Rectal smooth muscle tissue (tissue), 1 donor: ENCODE measurements at regions not wholly inside any gene's neighbourhood (a gene's known extent, or its start where the extent isn't known, plus 50 kb on each side); places are given as distances from the start of the nearest gene placed in this dataset.

Experiments
- H3K27ac ChIP-seq: one replicate; pipeline ENCODE4 v1.7.0; 2013; ENCODE audit warnings: low read depth, low read length, inconsistent platforms
- H3K27me3 ChIP-seq: one replicate; pipeline ENCODE4 v1.7.0; 2013; ENCODE audit warnings: low read length; ENCODE audit not compliant: control insufficient read depth, insufficient read depth
- H3K36me3 ChIP-seq: one replicate; pipeline ENCODE4 v1.7.0; 2013; ENCODE audit warnings: low read length; ENCODE audit not compliant: control insufficient read depth, insufficient read depth
- H3K4me1 ChIP-seq: one replicate; pipeline ENCODE4 v1.7.0; 2013; ENCODE audit warnings: low read length; ENCODE audit not compliant: control insufficient read depth, insufficient read depth
- H3K4me3 ChIP-seq: one replicate; pipeline ENCODE4 v1.7.0; 2013; ENCODE audit warnings: low read length
- H3K9ac ChIP-seq: one replicate; pipeline ENCODE4 v1.7.0; 2013; ENCODE audit warnings: low read length

DNA sequence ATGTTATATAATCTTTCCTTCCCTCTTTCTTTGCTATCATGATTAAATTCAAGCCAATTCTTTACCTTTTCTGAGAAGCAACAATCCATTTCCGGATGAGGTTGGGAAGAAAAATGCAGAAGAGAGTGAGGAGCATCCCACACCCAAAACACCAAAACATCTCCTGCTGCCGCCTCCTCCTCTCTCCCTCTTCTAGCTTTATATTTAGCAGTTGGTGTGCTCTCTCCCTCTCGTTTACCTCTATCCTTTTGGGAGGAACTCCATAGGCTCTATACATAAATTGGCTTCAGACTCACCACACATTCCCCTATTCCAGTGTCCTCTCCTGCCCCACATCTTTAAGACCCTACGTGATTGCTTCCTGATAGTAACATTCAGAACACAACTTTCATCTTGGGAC, 332.2 kb upstream of the PLXNA2 start:
- H3K4me3 ChIP-seq: no peak overlapping the region
- no peaks in the 10 kb centered on the region for H3K4me1 ChIP-seq
- no peaks in the 10 kb centered on the region for H3K27me3 ChIP-seq
- H3K36me3 ChIP-seq: no peaks in the 10 kb centered on the region
- H3K27ac ChIP-seq: no peak overlapping the region
- H3K9ac ChIP-seq: no peak overlapping the region

DNA sequence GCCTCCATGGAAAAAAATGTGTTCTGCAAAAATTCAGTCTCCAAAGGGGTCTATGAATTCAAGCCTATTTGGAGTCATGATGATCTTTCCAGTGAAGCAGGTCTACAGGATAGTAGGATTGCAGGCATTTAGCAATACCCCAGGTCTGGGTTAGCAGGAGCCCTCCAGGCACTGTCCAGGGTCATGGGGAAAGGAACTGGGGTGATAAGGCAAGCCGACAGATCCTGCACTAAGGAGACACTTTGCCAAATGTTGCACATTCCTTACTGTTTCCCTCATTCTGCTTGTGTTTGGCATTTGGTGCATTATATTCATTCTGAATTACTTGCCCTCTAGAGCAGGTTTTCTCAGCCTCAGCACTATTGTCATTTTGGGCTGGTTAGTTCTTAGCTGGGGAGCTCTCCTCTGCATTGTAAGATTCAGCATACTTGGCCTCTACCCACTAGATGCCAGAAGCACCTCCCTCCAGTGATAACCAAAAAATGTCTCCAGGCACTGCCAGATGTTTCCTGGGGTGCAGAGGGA, 333.3 kb upstream of the PLXNA2 start:
- Histone ChIP-seq H3K9ac (no peak overlapping the region), H3K27ac (no peak overlapping the region), H3K4me1 (no peaks in the 10 kb centered on the region), H3K36me3 (no peaks in the 10 kb centered on the region), H3K4me3 (no peak overlapping the region), H3K27me3 (no peaks in the 10 kb centered on the region)

DNA sequence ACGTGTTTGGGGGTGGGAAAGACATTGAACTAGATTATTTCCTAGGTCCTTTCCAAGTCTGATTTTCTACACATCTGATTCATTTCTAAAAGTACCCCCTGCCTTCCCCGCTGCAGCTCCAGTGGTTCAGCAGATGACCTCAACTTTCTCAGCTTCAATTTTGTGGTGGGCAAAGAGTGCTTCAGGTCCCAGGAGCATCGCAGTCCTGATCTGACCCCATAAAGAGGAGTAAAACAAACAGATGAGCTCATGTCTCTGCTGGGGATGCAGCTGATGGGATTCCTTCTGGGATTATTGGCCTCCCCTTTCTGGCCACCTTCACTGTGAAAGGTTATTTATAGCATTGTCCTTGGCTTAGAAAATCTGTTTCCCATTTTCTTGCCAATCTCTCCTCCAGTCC, 337.0 kb upstream of the PLXNA2 start:
- Histone ChIP-seq H3K27ac (no peak overlapping the region), H3K36me3 (no peaks in the 10 kb centered on the region)

DNA sequence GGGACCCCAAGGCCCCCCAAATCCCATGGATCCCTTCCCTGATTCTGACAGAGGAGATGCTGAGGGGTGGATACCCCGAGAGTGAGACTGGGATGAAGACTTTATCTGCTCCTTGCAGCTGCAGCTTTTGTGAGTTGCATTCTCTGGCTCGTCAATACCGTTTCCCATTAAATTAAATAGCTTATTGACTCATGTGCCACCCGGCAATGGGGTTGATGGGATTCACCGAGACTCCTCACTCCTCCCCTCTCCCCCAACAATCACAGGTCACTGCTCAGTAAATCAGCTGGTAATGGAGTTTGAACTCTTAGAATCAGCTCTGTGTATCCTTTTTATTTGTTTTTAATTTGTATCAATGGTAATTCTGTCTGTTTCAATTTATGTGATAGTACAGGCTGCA, 337.5 kb upstream of the PLXNA2 start:
- Histone ChIP-seq H3K27me3 (no peaks in the 10 kb centered on the region), H3K4me3 (no peak overlapping the region), H3K4me1 (no peaks in the 10 kb centered on the region), H3K36me3 (no peaks in the 10 kb centered on the region), H3K27ac (no peak overlapping the region), H3K9ac (no peak overlapping the region)

More for the DNA sequence above, 337.0 kb upstream of the PLXNA2 start:
- H3K9ac ChIP-seq: no peak overlapping the region
- no peak overlapping the region for H3K4me3 ChIP-seq
- H3K27me3 ChIP-seq: no peaks in the 10 kb centered on the region
- no peaks in the 10 kb centered on the region for H3K4me1 ChIP-seq

DNA sequence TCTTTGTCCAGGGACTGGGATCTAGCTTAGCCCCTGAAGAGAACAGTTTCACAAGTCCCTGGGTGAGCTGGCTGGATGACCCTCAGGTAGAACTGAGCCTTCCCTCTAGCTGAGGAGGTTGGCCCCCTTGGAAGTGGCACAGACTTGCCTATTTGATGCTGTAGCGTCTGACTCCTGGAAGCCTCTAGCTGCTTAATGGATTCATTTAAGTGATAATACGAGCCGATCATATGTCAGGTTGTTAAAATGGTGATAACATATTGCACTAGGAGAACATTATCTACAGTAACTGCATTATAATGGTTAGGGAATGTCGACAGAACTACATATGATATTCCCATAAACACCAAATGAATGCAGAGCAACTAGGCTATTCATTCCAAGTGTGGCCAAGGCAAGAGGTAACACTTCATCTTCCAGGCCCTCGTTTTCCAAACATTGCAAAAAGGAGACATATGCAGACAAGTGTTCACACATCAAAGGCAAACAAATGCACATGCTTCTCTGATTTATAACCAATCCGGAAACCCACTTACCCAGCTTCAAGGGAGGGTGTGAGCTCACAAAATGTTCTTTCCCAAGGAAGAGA, 340.1 kb upstream of the PLXNA2 start:
- H3K4me3 ChIP-seq: no peak overlapping the region
- H3K27ac ChIP-seq: no peak overlapping the region
- no peaks in the 10 kb centered on the region for H3K36me3 ChIP-seq
- no peaks in the 10 kb centered on the region for H3K4me1 ChIP-seq
- no peak overlapping the region for H3K9ac ChIP-seq
- no peaks in the 10 kb centered on the region for H3K27me3 ChIP-seq

DNA sequence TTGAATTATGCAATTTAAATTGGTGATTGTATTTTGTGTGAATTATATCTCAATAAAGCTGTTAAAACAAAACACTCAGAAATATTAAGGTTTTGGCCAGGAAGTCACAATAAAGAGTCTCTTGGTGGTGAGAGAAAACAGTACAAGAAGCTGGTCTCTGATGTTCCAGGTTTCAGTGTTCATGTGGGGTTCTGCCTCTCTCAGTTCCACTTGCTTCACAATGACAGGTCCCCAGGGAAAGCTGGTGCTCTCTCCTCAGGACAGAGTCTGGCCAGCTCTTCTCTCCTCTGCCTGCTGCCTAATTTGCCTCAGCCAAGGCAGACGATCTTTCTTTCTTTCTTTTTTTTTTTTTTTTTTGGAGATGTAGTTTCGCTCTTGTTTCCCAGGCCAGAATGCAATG, 342.9 kb upstream of the PLXNA2 start:
- Histone ChIP-seq H3K27ac (no peak overlapping the region), H3K4me1 (no peaks in the 10 kb centered on the region), H3K4me3 (no peak overlapping the region), H3K9ac (no peak overlapping the region), H3K27me3 (no peaks in the 10 kb centered on the region), H3K36me3 (no peaks in the 10 kb centered on the region)

DNA sequence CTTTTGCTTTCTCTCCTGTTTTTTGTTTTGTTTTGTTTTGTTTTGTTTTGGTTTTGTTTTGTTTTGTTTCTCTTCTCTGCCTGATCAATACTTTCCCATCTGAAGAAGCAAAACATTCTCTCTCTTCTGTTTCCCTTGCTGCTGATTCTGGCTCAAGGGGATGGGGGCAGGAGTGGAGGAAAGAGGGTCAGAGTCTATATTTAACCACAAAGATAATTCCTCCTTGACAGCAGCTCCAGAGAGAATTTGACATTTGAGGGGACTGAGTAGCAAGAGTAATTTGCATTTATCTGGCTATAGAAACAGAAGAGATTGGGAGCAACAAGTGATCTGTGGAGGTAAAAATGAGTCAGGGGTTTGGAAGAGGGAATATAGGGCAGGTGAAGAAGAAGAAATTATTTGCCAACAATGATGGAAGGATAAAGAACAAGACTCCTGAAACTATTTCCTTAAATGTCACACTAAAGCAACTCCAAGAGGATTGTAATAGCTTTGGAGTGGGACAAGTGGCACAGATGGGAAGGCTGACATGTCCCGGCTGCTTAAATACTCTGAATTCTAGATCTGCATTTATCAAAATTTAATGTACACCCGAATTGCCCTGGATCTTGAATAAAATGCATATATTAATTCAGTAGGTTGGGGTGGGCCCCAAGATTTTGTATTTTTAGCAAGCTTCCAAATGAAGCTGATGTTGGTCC, 349.3 kb upstream of the PLXNA2 start:
- no peaks in the 10 kb centered on the region for H3K27me3 ChIP-seq
- H3K4me1 ChIP-seq: no peaks in the 10 kb centered on the region
- H3K27ac ChIP-seq: no peak overlapping the region
- H3K4me3 ChIP-seq: no peak overlapping the region
- no peaks in the 10 kb centered on the region for H3K36me3 ChIP-seq
- no peak overlapping the region for H3K9ac ChIP-seq

DNA sequence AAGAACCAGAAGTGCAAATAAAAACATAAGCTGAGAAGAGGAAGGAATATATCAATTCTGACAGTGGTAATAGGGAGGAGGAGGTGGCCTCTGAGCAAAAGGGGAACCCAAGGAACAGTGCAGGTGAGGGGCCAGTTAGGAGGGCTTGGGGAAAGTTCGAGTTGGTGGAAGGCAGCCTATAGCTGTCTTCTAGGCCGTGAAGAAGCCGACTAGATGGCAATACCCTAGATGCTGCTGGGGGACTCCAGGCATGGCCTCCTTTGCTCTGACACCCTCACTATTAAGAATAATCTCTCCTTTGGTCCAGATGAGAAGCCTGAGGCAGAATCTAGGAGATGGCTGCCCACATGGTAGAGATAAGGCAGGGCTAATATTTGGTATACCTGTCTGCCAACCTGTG, 351.1 kb upstream of the PLXNA2 start:
- no peak overlapping the region for H3K4me3 ChIP-seq
- H3K27ac ChIP-seq: no peak overlapping the region
- H3K36me3 ChIP-seq: no peaks in the 10 kb centered on the region
- H3K4me1 ChIP-seq: no peaks in the 10 kb centered on the region
- no peak overlapping the region for H3K9ac ChIP-seq
- no peaks in the 10 kb centered on the region for H3K27me3 ChIP-seq

DNA sequence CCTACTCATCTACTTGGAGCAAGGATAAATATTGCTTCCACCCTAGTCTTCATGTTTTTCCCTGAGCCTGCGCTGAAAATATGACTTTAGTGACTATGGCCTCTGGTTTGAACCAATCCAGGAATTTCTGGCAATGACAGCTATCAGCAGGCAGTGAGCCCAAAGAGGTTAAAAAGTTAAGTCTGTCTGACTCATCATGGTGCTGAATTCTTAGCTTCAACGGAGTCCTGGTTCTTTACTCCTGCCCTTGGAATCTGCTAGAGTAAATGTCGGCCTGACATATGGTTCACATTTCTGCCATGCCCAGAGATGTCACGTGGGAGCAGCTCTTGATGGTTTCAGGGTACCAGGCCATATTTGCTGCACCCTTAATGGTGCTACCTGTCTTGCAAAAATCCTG, 351.6 kb upstream of the PLXNA2 start:
- Histone ChIP-seq H3K9ac (no peak overlapping the region), H3K27me3 (no peaks in the 10 kb centered on the region), H3K27ac (no peak overlapping the region), H3K4me1 (no peaks in the 10 kb centered on the region), H3K4me3 (no peak overlapping the region), H3K36me3 (no peaks in the 10 kb centered on the region)

DNA sequence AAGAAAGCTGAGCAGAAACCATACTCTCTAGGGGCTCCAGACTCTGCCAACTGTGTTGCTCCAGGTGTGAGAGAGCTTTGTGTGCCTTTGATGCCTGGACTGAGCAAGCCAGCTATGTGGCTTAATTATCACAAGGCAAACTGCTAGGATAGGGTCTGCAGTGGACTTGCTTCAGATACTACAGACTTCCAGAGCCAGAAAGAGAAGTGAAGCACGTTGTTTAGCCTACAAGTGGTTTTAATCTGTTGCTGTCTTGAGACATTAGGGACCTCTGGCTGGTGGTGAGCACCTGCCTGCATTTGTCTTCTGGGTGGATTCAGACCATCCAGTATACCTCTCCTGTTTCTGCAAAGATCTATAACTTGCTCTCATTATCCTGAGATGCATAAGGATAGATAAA, 353.4 kb upstream of the PLXNA2 start:
- H3K36me3 ChIP-seq: no peaks in the 10 kb centered on the region
- no peaks in the 10 kb centered on the region for H3K4me1 ChIP-seq
- no peak overlapping the region for H3K9ac ChIP-seq
- H3K27me3 ChIP-seq: no peaks in the 10 kb centered on the region
- no peak overlapping the region for H3K27ac ChIP-seq
- H3K4me3 ChIP-seq: no peak overlapping the region

DNA sequence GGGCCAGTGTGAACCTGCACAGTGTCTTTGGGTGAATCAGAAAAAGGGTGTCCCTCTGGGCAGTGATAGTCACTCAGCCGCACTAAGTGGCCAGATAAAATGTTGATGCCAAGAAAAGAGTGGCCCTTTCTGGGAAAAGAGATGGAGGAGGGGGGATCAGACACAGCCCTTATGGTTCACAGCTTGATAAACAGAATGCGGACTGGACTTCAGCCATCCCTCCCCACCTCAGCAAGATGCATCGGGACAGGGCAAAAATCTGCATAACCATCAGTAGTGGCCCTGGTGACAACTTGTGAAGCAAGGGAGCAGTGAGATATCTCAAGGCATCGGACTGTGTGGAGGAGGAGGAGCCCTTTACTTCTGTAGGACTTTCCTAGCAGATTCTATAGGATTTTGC, 353.8 kb upstream of the PLXNA2 start:
- H3K9ac ChIP-seq: no peak overlapping the region
- H3K4me3 ChIP-seq: no peak overlapping the region
- no peak overlapping the region for H3K27ac ChIP-seq
- H3K36me3 ChIP-seq: no peaks in the 10 kb centered on the region
- no peaks in the 10 kb centered on the region for H3K4me1 ChIP-seq
- H3K27me3 ChIP-seq: no peaks in the 10 kb centered on the region

DNA sequence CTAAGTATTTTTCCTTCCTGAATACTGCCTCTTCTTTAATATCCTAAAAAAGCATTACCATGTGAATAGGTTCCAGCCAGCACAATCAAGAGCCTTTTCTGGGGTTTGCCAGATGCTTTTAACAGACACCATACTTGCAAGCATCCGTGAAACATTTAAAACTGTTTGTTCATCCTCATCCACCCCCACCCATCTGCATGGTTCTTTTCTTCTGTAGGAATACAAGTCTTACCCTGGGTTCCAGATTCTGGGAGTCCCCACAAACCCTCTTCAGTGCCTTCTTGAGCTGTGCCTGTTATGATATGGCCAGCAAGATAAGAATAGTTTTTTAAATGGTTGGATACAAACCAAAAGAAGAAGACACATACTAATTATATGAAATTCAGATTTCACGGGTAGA, 354.9 kb upstream of the PLXNA2 start:
- no peak overlapping the region for H3K27ac ChIP-seq
- no peaks in the 10 kb centered on the region for H3K36me3 ChIP-seq
- no peaks in the 10 kb centered on the region for H3K27me3 ChIP-seq
- H3K4me3 ChIP-seq: no peak overlapping the region
- H3K4me1 ChIP-seq: no peaks in the 10 kb centered on the region
- H3K9ac ChIP-seq: no peak overlapping the region
